Right atrium auricular region (tissue), 2 donors: ENCODE measurements at regions not wholly inside any gene's neighbourhood (a gene's known extent, or its start where the extent isn't known, plus 50 kb on each side); places are given as distances from the start of the nearest gene placed in this dataset.

Experiments
- DNase-seq: peaks from one replicate; pipeline ENCODE4 v3.0.0-alpha.2; 2019; ENCODE audit warnings: low spot score
- H3K27ac ChIP-seq, 2 donors: fragments of 200-600 bp; sonication (generic); 1 replicate in 1 of 2; 2 replicates in 1 of 2; pipeline ENCODE4 v1.5.1; 2016 to 2019
- H3K27me3 ChIP-seq, 2 donors: fragments of 200-600 bp; sonication (generic); one replicate each; pipeline versions ENCODE4 v1.5.1 to v1.6.0; 2017 to 2019
- H3K36me3 ChIP-seq: fragments of 200-600 bp; sonication (generic); one replicate; pipeline ENCODE4 v1.5.1; 2016
- H3K4me1 ChIP-seq, 2 donors: fragments of 200-600 bp; sonication (generic); one replicate each; pipeline versions ENCODE4 v1.5.1 to v1.6.0; 2017 to 2019
- H3K4me3 ChIP-seq, 2 donors: fragments of 200-600 bp; sonication (generic); 1 replicate in 1 of 2; 2 replicates in 1 of 2; pipeline ENCODE4 v1.5.1; 2017 to 2019; ENCODE audit warnings: mild to moderate bottlenecking in 1 of 2, moderate library complexity in 1 of 2
- H3K9me3 ChIP-seq, 2 donors: fragments of 200-600 bp; sonication (generic); one replicate each; pipeline ENCODE4 v1.5.1; 2019
- CTCF ChIP-seq, 2 donors: fragments of 200-600 bp; sonication (generic); IDR thresholded peaks; one replicate each; pipeline ENCODE4 v1.5.1; 2019; ENCODE audit warnings: antibody characterized with exemption in 2 of 2

- H3K4me3 ChIP-seq = no peak overlapping the region
- no peaks in the 10 kb centered on the region for H3K36me3 ChIP-seq
- no peaks in the 10 kb centered on the region for H3K4me1 ChIP-seq
- DNase-seq = no peak
- no peaks in the 10 kb centered on the region for H3K9me3 ChIP-seq
- H3K27ac ChIP-seq = no peak overlapping the region
- TF ChIP-seq CTCF (IDR thresholded peaks at IDR 0.05) = no peak
- no peaks in the 10 kb centered on the region for H3K27me3 ChIP-seq
Observed at GRCh38 chr4:180640193-180640592, 1603.0 kb upstream of the TENM3 start.

DNA sequence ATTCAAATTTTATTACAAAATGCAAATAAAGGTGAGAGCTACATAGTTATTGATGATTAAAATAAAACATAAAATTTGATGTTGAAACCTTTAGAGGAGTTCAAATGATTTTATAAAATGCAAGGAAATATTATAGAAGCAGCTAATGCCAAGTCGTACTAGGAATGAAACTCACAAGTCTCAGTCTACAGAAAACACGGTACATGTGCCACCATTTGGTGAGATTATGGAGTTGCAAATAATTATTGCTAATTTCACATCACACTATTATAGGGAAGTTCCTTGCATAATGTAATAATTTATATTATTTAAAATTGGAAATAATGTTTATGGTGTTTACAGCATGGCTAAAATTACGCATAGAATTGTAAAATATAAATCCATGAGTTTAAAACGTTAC lies 1601.7 kb upstream of the TENM3 start:
- no peaks in the 10 kb centered on the region for H3K4me1 ChIP-seq
- H3K4me3 ChIP-seq = no peak overlapping the region
- H3K36me3 ChIP-seq = no peaks in the 10 kb centered on the region
- no peak for DNase-seq
- TF ChIP-seq CTCF (IDR thresholded peaks at IDR 0.05) = no peak
- no peaks in the 10 kb centered on the region for H3K9me3 ChIP-seq
- H3K27me3 ChIP-seq = no peaks in the 10 kb centered on the region
- no peak overlapping the region for H3K27ac ChIP-seq

GRCh38 chr4:180642732-180643131 lies 1600.5 kb upstream of the TENM3 start:
- TF ChIP-seq CTCF (IDR thresholded peaks at IDR 0.05) = no peak
- no peaks in the 10 kb centered on the region for H3K27me3 ChIP-seq

GRCh38 chr4:180650273-180650672 lies 1592.9 kb upstream of the TENM3 start:
- Histone ChIP-seq H3K9me3 (no peaks in the 10 kb centered on the region), H3K36me3 (no peaks in the 10 kb centered on the region), H3K27me3 (no peaks in the 10 kb centered on the region), H3K27ac (no peak overlapping the region), H3K4me3 (no peak overlapping the region), H3K4me1 (no peaks in the 10 kb centered on the region)
- no peak for DNase-seq
- TF ChIP-seq CTCF (IDR thresholded peaks at IDR 0.05) = no peak

More at GRCh38 chr4:180642732-180643131, 1600.5 kb upstream of the TENM3 start:
- DNase-seq = no peak
- no peak overlapping the region for H3K27ac ChIP-seq
- no peaks in the 10 kb centered on the region for H3K36me3 ChIP-seq
- H3K4me1 ChIP-seq = no peaks in the 10 kb centered on the region
- H3K9me3 ChIP-seq = no peaks in the 10 kb centered on the region
- H3K4me3 ChIP-seq = no peak overlapping the region

- TF ChIP-seq CTCF (IDR thresholded peaks at IDR 0.05) = no peak
- DNase-seq = no peak
- Histone ChIP-seq H3K4me3 (no peak overlapping the region), H3K36me3 (no peaks in the 10 kb centered on the region), H3K27ac (no peak overlapping the region), H3K27me3 (no peaks in the 10 kb centered on the region), H3K9me3 (no peaks in the 10 kb centered on the region), H3K4me1 (no peaks in the 10 kb centered on the region)
Observed at GRCh38 chr4:180652533-180652932, 1590.7 kb upstream of the TENM3 start.

DNA sequence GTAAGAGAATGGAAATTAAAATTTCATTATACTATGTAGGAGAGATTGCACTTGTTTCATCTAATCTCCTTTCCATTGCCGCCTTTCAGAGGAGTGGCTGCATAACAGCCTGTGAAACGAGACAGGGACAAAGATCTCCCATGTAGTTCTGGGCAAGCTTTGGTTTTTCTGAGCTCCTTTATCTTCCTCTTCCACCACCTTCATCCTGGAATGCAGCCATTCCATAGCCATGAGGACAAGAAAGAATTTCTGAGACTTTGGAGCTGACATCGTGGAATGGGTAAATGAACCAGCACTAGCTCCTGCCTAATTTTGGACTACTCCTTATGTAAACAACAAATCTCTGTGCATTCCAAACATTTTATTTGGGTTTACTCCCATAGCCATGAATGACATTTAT lies 1587.3 kb upstream of the TENM3 start:
- TF ChIP-seq CTCF (IDR thresholded peaks at IDR 0.05) = no peak
- H3K4me3 ChIP-seq = no peak overlapping the region
- H3K27me3 ChIP-seq = no peaks in the 10 kb centered on the region

More for the DNA sequence above, 1587.3 kb upstream of the TENM3 start:
- no peak overlapping the region for H3K27ac ChIP-seq
- H3K4me1 ChIP-seq = no peaks in the 10 kb centered on the region
- no peaks in the 10 kb centered on the region for H3K9me3 ChIP-seq
- DNase-seq = no peak
- no peaks in the 10 kb centered on the region for H3K36me3 ChIP-seq
